Esophagus muscularis mucosa (tissue), 3 donors: ENCODE measurements at regions not wholly inside any gene's neighbourhood (a gene's known extent, or its start where the extent isn't known, plus 50 kb on each side); places are given as distances from the start of the nearest gene placed in this dataset.

Experiments used
- POLR2A ChIP-seq: fragments of 450-650 bp; IDR thresholded peaks from one replicate; pipeline ENCODE4 v1.6.1; 2017; ENCODE audit warnings: antibody characterized with exemption, moderate library complexity, mild to moderate bottlenecking, low read depth
- TF ChIP-seq, protein P1 (sequence below), 3 experiments: fragments of 200-600 bp in 2 of 3; fragments of 450-650 bp in 1 of 3; sonication (generic) in 2 of 3; IDR thresholded peaks; one replicate each; pipeline ENCODE4 v1.5.1; 2017 to 2019; ENCODE audit warnings: antibody characterized with exemption in 3 of 3, mild to moderate bottlenecking in 2 of 3, moderate library complexity in 1 of 3

DNA sequence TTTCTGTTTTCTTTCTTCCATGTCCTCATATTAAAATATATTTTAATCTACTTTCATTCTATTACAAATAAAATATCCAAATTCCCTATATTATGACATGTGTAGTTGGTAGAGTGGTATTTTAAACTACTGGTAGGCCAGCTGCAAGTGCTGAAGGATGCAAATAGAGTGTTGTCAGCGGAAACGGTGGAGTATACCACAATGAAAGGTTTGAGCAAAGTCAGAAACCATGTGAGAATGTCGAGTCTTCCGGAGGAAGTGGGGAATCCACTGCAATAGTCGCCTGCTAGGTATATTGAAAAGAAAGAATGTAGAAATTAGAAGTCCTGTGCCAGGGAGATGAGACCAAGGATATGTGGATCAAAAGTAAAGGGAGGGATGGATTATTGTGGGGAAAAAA, 373.9 kb downstream of the DSEL start:
- no peak for TF ChIP-seq POLR2A
- TF ChIP-seq, protein P1, sequence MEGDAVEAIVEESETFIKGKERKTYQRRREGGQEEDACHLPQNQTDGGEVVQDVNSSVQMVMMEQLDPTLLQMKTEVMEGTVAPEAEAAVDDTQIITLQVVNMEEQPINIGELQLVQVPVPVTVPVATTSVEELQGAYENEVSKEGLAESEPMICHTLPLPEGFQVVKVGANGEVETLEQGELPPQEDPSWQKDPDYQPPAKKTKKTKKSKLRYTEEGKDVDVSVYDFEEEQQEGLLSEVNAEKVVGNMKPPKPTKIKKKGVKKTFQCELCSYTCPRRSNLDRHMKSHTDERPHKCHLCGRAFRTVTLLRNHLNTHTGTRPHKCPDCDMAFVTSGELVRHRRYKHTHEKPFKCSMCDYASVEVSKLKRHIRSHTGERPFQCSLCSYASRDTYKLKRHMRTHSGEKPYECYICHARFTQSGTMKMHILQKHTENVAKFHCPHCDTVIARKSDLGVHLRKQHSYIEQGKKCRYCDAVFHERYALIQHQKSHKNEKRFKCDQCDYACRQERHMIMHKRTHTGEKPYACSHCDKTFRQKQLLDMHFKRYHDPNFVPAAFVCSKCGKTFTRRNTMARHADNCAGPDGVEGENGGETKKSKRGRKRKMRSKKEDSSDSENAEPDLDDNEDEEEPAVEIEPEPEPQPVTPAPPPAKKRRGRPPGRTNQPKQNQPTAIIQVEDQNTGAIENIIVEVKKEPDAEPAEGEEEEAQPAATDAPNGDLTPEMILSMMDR (IDR thresholded peaks at IDR 0.05): no peak
